ENCODE measurements at regions not wholly inside any gene's neighbourhood (a gene's known extent, or its start where the extent isn't known, plus 50 kb on each side); places are given as distances from the start of the nearest gene placed in this dataset.
"Not testable (repeated sequence)": the region's sequence is repeated elsewhere in the genome, so short reads cannot be mapped to it uniquely, and the experiment has no call there.

DNA sequence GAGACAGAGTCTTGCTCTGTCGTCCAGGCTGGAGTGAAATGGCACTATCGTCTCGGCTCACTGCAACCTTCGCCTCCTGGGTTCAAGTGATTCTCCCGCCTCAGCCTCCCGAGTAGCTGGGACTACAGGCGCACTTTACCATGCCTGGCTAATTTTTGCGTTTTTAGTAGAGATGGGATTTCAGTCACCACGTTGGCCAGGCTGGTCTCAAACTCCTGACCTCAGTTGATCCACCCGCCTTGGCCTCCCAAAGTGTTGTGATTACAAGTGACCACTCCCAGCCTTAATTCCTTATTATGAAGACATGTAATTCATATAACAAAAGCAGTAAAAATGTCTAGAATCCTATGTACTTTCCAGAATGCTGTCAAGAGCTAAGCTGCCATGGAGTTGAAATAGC lies 434.5 kb upstream of the ZNG1F start:
- not testable (repeated sequence) for DNase-seq (ENCODE audit: low read depth)

DNA sequence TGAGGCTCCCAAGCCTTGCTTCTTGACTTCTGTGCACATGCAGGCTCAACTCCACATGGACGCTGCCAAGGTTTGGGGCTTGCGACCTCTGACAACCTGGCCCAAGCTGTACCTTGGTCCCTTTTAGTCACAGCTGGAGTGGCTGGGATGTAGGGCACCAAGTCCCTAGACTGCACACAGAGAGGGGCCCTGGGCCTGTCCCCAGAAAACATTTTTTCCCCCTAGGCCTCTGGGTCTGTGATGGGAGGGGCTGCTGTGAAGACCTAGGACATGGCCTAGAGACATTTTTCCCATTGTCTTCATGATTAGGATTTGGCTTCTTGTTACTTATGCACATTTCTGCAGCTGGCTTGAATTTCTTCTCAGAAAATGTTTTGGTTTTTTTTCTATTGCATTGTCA lies 430.1 kb upstream of the ZNG1F start:
- DNase-seq (ENCODE audit: low read depth), result not testable (repeated sequence)

DNA sequence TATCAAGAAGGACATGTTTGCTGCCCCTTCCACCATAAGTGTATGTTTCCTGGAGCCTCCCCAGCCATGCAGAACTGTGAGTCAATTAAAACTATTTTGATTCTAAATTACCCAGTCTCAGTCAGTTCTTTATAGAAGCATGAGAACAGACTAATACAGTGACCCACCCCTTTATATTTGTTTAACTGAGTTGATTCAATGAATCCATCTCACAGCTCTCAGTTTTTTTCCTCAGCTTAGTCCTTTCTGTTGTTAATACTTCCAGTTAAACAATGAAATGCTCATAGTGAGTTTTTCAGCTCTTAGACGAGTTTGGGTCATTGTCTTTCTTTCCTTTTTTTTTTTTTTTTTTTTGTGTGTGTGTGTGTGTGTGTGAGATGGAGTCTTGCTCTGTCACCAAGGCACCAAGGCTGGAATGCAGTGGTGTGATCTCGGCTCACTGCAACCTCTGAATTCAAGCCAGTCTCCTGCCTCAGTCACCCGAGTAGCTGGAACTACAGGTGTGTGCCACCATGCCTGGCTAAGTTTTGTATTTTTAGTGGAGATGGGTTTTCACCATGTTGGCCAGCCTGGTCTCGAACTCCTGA lies 417.9 kb upstream of the ZNG1F start:
- not testable (repeated sequence) for DNase-seq (ENCODE audit: low read depth)

DNA sequence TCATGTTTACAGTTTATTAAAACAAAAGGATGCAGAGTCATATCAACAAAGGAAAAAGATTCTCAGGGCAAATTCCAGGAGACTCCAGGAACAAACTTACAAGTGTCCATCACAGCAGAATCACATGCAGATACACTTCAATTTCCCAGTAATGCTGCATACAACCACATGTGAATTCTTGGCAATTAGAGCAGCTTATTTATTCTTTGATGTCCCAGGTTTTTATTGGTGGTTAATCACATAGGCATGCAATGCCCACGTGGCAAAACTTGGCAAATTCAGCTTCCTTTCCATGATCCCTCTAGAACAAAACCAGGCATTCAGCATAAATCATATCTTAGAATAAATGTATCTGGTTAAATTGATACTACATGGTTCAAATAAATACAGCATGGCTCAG lies 376.5 kb upstream of the ZNG1F start:
- DNase-seq (ENCODE audit: low read depth), result peak; percentile 7
